ENCODE measurements at regions not wholly inside any gene's neighbourhood (a gene's known extent, or its start where the extent isn't known, plus 50 kb on each side); places are given as distances from the start of the nearest gene placed in this dataset.

- Histone ChIP-seq H3K4me3 (ENCODE audit: low read length) (no peak overlapping the region), H3K36me3 (ENCODE audit: control insufficient read depth, insufficient read depth, low read length) (no peaks in the 10 kb centered on the region; the same call in 1 of the 2 replicates), H3K4me1 (ENCODE audit: control insufficient read depth, insufficient read depth, low read length) (no peaks in the 10 kb centered on the region), H3K27me3 (ENCODE audit: control insufficient read depth, insufficient read depth, low read length) (no peaks in the 10 kb centered on the region), H3K9me3 (ENCODE audit: control insufficient read depth, insufficient read depth, low read length) (peaks cover 1% of the 10 kb centered on the region; the same call in 1 of the 2 replicates), H3K27ac (ENCODE audit: low read length) (no peak overlapping the region)
- DNase-seq (ENCODE audit: low read depth, low spot score): no peak
Observed at GRCh38 chr6:156612361-156612760, 164.8 kb upstream of the ARID1B start.

GRCh38 chr6:156602066-156602385 lies 175.2 kb upstream of the ARID1B start:
- WGBS (ENCODE audit: insufficient coverage, insufficient read length): no CpG with 5 or more reads among the region's 7 CpGs
- Histone ChIP-seq H3K9me3 (ENCODE audit: control insufficient read depth, insufficient read depth, low read length) (no peaks in the 10 kb centered on the region), H3K27me3 (ENCODE audit: control insufficient read depth, insufficient read depth, low read length) (no peaks in the 10 kb centered on the region), H3K27ac (ENCODE audit: low read length) (no peak overlapping the region), H3K4me1 (ENCODE audit: control insufficient read depth, insufficient read depth, low read length) (0 out of 2 replicates have a peak, but pooled peaks cover 1% of the 10 kb centered on the region), H3K36me3 (ENCODE audit: control insufficient read depth, insufficient read depth, low read length) (no peaks in the 10 kb centered on the region), H3K4me3 (ENCODE audit: low read length) (no peak overlapping the region)
- no peak for DNase-seq (ENCODE audit: low read depth, low spot score)

GRCh38 chr6:156601152-156602065 lies 175.8 kb upstream of the ARID1B start:
- Histone ChIP-seq H3K27ac (ENCODE audit: low read length) (no peak overlapping the region), H3K4me3 (ENCODE audit: low read length) (no peak overlapping the region), H3K9me3 (ENCODE audit: control insufficient read depth, insufficient read depth, low read length) (no peaks in the 10 kb centered on the region), H3K36me3 (ENCODE audit: control insufficient read depth, insufficient read depth, low read length) (no peaks in the 10 kb centered on the region), H3K27me3 (ENCODE audit: control insufficient read depth, insufficient read depth, low read length) (no peaks in the 10 kb centered on the region), H3K4me1 (ENCODE audit: control insufficient read depth, insufficient read depth, low read length) (0 out of 2 replicates have a peak, but pooled peaks cover 1% of the 10 kb centered on the region)
- no CpG with 5 or more reads among the region's 17 CpGs for WGBS (ENCODE audit: insufficient coverage, insufficient read length)
- no peak for DNase-seq (ENCODE audit: low read depth, low spot score)

- no peak overlapping the region for H3K27ac ChIP-seq (ENCODE audit: low read length)
- no peak overlapping the region for H3K4me3 ChIP-seq (ENCODE audit: low read length)
- DNase-seq (ENCODE audit: low read depth, low spot score): no peak
- H3K4me1 ChIP-seq (ENCODE audit: control insufficient read depth, insufficient read depth, low read length): 0 out of 2 replicates have a peak, but pooled peaks cover 1% of the 10 kb centered on the region
- no peaks in the 10 kb centered on the region for H3K27me3 ChIP-seq (ENCODE audit: control insufficient read depth, insufficient read depth, low read length)
- WGBS (ENCODE audit: insufficient coverage, insufficient read length): no CpG with 5 or more reads among the region's 9 CpGs
- no peaks in the 10 kb centered on the region for H3K9me3 ChIP-seq (ENCODE audit: control insufficient read depth, insufficient read depth, low read length)
- no peaks in the 10 kb centered on the region for H3K36me3 ChIP-seq (ENCODE audit: control insufficient read depth, insufficient read depth, low read length)
Observed at GRCh38 chr6:156600678-156601077, 176.5 kb upstream of the ARID1B start.

- Histone ChIP-seq H3K9me3 (ENCODE audit: control insufficient read depth, insufficient read depth, low read length) (no peaks in the 10 kb centered on the region), H3K36me3 (ENCODE audit: control insufficient read depth, insufficient read depth, low read length) (no peaks in the 10 kb centered on the region), H3K27me3 (ENCODE audit: control insufficient read depth, insufficient read depth, low read length) (no peaks in the 10 kb centered on the region), H3K4me3 (ENCODE audit: low read length) (no peak overlapping the region), H3K27ac (ENCODE audit: low read length) (no peak overlapping the region), H3K4me1 (ENCODE audit: control insufficient read depth, insufficient read depth, low read length) (0 out of 2 replicates have a peak, but pooled peaks cover 1% of the 10 kb centered on the region)
- DNase-seq (ENCODE audit: low read depth, low spot score): no peak
- no CpG with 5 or more reads among the region's 5 CpGs for WGBS (ENCODE audit: insufficient coverage, insufficient read length)
Observed at GRCh38 chr6:156599978-156600590, 177.1 kb upstream of the ARID1B start.

- WGBS (ENCODE audit: insufficient coverage, insufficient read length): no CpG with 5 or more reads among the region's 11 CpGs
- Histone ChIP-seq H3K9me3 (ENCODE audit: control insufficient read depth, insufficient read depth, low read length) (no peaks in the 10 kb centered on the region), H3K36me3 (ENCODE audit: control insufficient read depth, insufficient read depth, low read length) (no peaks in the 10 kb centered on the region), H3K27ac (ENCODE audit: low read length) (no peak overlapping the region), H3K4me1 (ENCODE audit: control insufficient read depth, insufficient read depth, low read length) (0 out of 2 replicates have a peak, but pooled peaks cover 1% of the 10 kb centered on the region), H3K4me3 (ENCODE audit: low read length) (no peak overlapping the region), H3K27me3 (ENCODE audit: control insufficient read depth, insufficient read depth, low read length) (no peaks in the 10 kb centered on the region)
- no peak for DNase-seq (ENCODE audit: low read depth, low spot score)
Observed at GRCh38 chr6:156599366-156599765, 177.8 kb upstream of the ARID1B start.

GRCh38 chr6:156598855-156599180 lies 178.4 kb upstream of the ARID1B start:
- no CpG with 5 or more reads among the region's 6 CpGs for WGBS (ENCODE audit: insufficient coverage, insufficient read length)
- no peak overlapping the region for H3K4me3 ChIP-seq (ENCODE audit: low read length)
- no peak for DNase-seq (ENCODE audit: low read depth, low spot score)
- H3K4me1 ChIP-seq (ENCODE audit: control insufficient read depth, insufficient read depth, low read length): 0 out of 2 replicates have a peak, but pooled peaks cover 1% of the 10 kb centered on the region
- no peak overlapping the region for H3K27ac ChIP-seq (ENCODE audit: low read length)
- no peaks in the 10 kb centered on the region for H3K9me3 ChIP-seq (ENCODE audit: control insufficient read depth, insufficient read depth, low read length)
- no peaks in the 10 kb centered on the region for H3K27me3 ChIP-seq (ENCODE audit: control insufficient read depth, insufficient read depth, low read length)
- H3K36me3 ChIP-seq (ENCODE audit: control insufficient read depth, insufficient read depth, low read length): no peaks in the 10 kb centered on the region

- H3K9me3 ChIP-seq (ENCODE audit: control insufficient read depth, insufficient read depth, low read length): no peaks in the 10 kb centered on the region
- WGBS (ENCODE audit: insufficient coverage, insufficient read length): no CpG with 5 or more reads among the region's 22 CpGs
- H3K4me1 ChIP-seq (ENCODE audit: control insufficient read depth, insufficient read depth, low read length): 0 out of 2 replicates have a peak, but pooled peaks cover 1% of the 10 kb centered on the region
- H3K27ac ChIP-seq (ENCODE audit: low read length): no peak overlapping the region
- no peak overlapping the region for H3K4me3 ChIP-seq (ENCODE audit: low read length)
- no peak for DNase-seq (ENCODE audit: low read depth, low spot score)
- H3K36me3 ChIP-seq (ENCODE audit: control insufficient read depth, insufficient read depth, low read length): no peaks in the 10 kb centered on the region
- no peaks in the 10 kb centered on the region for H3K27me3 ChIP-seq (ENCODE audit: control insufficient read depth, insufficient read depth, low read length)
Observed at GRCh38 chr6:156598071-156598854, 178.9 kb upstream of the ARID1B start.

- DNase-seq (ENCODE audit: low read depth, low spot score): no peak
Observed at GRCh38 chr6:156597095-156597494, 180.1 kb upstream of the ARID1B start.

GRCh38 chr6:156595476-156595875 lies 181.7 kb upstream of the ARID1B start:
- H3K27ac ChIP-seq (ENCODE audit: low read length): no peak overlapping the region
- no peaks in the 10 kb centered on the region for H3K9me3 ChIP-seq (ENCODE audit: control insufficient read depth, insufficient read depth, low read length)
- DNase-seq (ENCODE audit: low read depth, low spot score): no peak
- 0 out of 2 replicates have a peak, but pooled peaks cover 1% of the 10 kb centered on the region for H3K4me1 ChIP-seq (ENCODE audit: control insufficient read depth, insufficient read depth, low read length)
- no peaks in the 10 kb centered on the region for H3K36me3 ChIP-seq (ENCODE audit: control insufficient read depth, insufficient read depth, low read length)
- no CpG with 5 or more reads among the region's 3 CpGs for WGBS (ENCODE audit: insufficient coverage, insufficient read length)
- H3K4me3 ChIP-seq (ENCODE audit: low read length): no peak overlapping the region
- H3K27me3 ChIP-seq (ENCODE audit: control insufficient read depth, insufficient read depth, low read length): no peaks in the 10 kb centered on the region

More at GRCh38 chr6:156597095-156597494, 180.1 kb upstream of the ARID1B start:
- Histone ChIP-seq H3K9me3 (ENCODE audit: control insufficient read depth, insufficient read depth, low read length) (no peaks in the 10 kb centered on the region), H3K27me3 (ENCODE audit: control insufficient read depth, insufficient read depth, low read length) (no peaks in the 10 kb centered on the region), H3K4me3 (ENCODE audit: low read length) (no peak overlapping the region), H3K4me1 (ENCODE audit: control insufficient read depth, insufficient read depth, low read length) (0 out of 2 replicates have a peak, but pooled peaks cover 1% of the 10 kb centered on the region), H3K27ac (ENCODE audit: low read length) (no peak overlapping the region), H3K36me3 (ENCODE audit: control insufficient read depth, insufficient read depth, low read length) (no peaks in the 10 kb centered on the region)
- no CpG with 5 or more reads among the region's 5 CpGs for WGBS (ENCODE audit: insufficient coverage, insufficient read length)
